ENCODE measurements at regions not wholly inside any gene's neighbourhood (a gene's known extent, or its start where the extent isn't known, plus 50 kb on each side); places are given as distances from the start of the nearest gene placed in this dataset.
A peak's percentile ranks its signal among the peaks of the same experiment; 100 is the strongest.

GRCh38 chr18:10213526-10213925, 240.9 kb upstream of the APCDD1 start:
- no peak for DNase-seq (ENCODE audit: low read depth, low spot score)

GRCh38 chr18:10215446-10215845, 239.0 kb upstream of the APCDD1 start:
- DNase-seq (ENCODE audit: low read depth, low spot score): no peak

- no peak for DNase-seq (ENCODE audit: low read depth, low spot score)
These were observed 237.6 kb upstream of the APCDD1 start for GRCh38 chr18:10216791-10217190.

- no peak for DNase-seq (ENCODE audit: low read depth, low spot score)
These were observed 237.2 kb upstream of the APCDD1 start for GRCh38 chr18:10217211-10217610.

GRCh38 chr18:10225300-10225699, 229.1 kb upstream of the APCDD1 start:
- DNase-seq (ENCODE audit: low read depth, low spot score): no peak

- no peak for DNase-seq (ENCODE audit: low read depth, low spot score)
These were observed 227.5 kb upstream of the APCDD1 start for GRCh38 chr18:10226971-10227370.

GRCh38 chr18:10228326-10228725, 226.1 kb upstream of the APCDD1 start:
- no peak for DNase-seq (ENCODE audit: low read depth, low spot score)

- no peak for DNase-seq (ENCODE audit: low read depth, low spot score)
These were observed 225.0 kb upstream of the APCDD1 start for GRCh38 chr18:10229458-10229857.

GRCh38 chr18:10230072-10230471, 224.4 kb upstream of the APCDD1 start:
- peak; percentile 27 for DNase-seq (ENCODE audit: low read depth, low spot score)

GRCh38 chr18:10231220-10231619, 223.2 kb upstream of the APCDD1 start:
- no peak for DNase-seq (ENCODE audit: low read depth, low spot score)

- DNase-seq (ENCODE audit: low read depth, low spot score): no peak
These were observed 222.4 kb upstream of the APCDD1 start for GRCh38 chr18:10232062-10232461.

GRCh38 chr18:10233082-10233875, 221.2 kb upstream of the APCDD1 start:
- no peak for DNase-seq (ENCODE audit: low read depth, low spot score)

- DNase-seq (ENCODE audit: low read depth, low spot score): no peak
These were observed 220.2 kb upstream of the APCDD1 start for GRCh38 chr18:10234281-10234680.

- no peak for DNase-seq (ENCODE audit: low read depth, low spot score)
These were observed 219.3 kb upstream of the APCDD1 start for GRCh38 chr18:10234912-10235660.

GRCh38 chr18:10235661-10235952, 218.8 kb upstream of the APCDD1 start:
- no peak for DNase-seq (ENCODE audit: low read depth, low spot score)

GRCh38 chr18:10239103-10239502, 215.3 kb upstream of the APCDD1 start:
- no peak for DNase-seq (ENCODE audit: low read depth, low spot score)

GRCh38 chr18:10239991-10240634, 214.3 kb upstream of the APCDD1 start:
- DNase-seq (ENCODE audit: low read depth, low spot score): no peak

- no peak for DNase-seq (ENCODE audit: low read depth, low spot score)
These were observed 213.5 kb upstream of the APCDD1 start for GRCh38 chr18:10240973-10241372.

GRCh38 chr18:10241579-10241978, 212.9 kb upstream of the APCDD1 start:
- no peak for DNase-seq (ENCODE audit: low read depth, low spot score)

GRCh38 chr18:10242936-10243680, 211.3 kb upstream of the APCDD1 start:
- DNase-seq (ENCODE audit: low read depth, low spot score): peak; percentile 73

GRCh38 chr18:10244341-10244740, 210.1 kb upstream of the APCDD1 start:
- DNase-seq (ENCODE audit: low read depth, low spot score): no peak

Data from ELF-1 (cell line).